ENCODE measurements at regions not wholly inside any gene's neighbourhood (a gene's known extent, or its start where the extent isn't known, plus 50 kb on each side); places are given as distances from the start of the nearest gene placed in this dataset.
"Not testable (repeated sequence)": the region's sequence is repeated elsewhere in the genome, so short reads cannot be mapped to it uniquely, and the experiment has no call there.

DNA sequence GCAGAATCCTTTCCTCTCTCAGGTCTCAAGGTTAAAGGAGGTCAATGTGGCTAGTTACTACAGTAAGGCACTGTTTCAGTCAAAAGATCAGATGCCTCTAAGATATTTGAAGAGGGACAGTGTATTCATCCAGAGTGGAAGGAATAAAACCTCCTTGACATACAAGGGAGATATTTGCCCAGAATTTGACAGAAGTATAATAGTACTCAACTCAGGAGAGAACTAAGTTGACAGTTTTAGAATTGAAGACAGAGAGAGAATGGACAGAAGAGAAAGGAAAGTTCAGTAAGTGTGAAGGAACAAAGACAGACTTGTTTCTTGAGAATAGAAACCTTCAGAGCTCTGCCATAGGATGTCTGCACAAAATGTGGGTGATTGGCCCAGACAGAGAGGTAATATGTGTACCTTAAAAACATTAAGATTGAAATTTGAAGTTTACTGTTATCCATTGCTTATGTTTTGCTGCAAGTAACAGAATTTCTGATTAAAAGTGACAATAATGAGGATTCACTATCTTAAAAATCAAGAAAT is 507.1 kb downstream of the IGSF11 start:
- Histone ChIP-seq H3K4me1 (ENCODE audit: control insufficient read depth in 5 of 5, insufficient read depth in 5 of 5, low read length in 5 of 5) (no peaks in the 10 kb centered on the region), H3K9ac (ENCODE audit: low read length in 5 of 5) (no peak overlapping the region), H3K27ac (ENCODE audit: low read depth, low read length) (no peak overlapping the region), H3K9me3 (ENCODE audit: control insufficient read depth in 5 of 5, low read length in 5 of 5) (peaks cover 0 to 3% (median 0%) of the 10 kb centered on the region in 5 donors), H3K27me3 (ENCODE audit: control insufficient read depth in 5 of 5, insufficient read depth in 4 of 5, low read length in 5 of 5) (no peaks in the 10 kb centered on the region), H3K36me3 (ENCODE audit: control insufficient read depth in 5 of 5, insufficient read depth in 5 of 5, low read length in 5 of 5) (no peaks in the 10 kb centered on the region), H3K4me3 (ENCODE audit: low read depth in 1 of 5, low read length in 5 of 5) (no peak overlapping the region)

DNA sequence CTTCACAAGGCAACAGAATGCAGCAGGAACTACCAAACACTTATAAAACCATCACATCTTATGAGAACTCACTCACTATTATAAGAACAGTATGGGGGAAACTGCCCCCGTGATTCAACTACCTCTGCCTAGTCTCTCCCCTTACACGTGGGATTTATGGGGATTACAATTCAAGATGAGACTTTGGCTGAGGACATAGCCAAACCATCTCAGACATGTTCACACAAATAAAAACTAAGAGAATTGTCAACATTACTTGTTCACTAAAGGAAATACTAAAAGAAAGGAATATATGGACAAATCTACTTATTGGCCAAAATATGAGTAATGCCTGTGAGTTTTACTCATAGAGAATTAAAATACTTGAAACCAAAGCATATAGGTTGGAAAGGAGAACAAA is 505.1 kb downstream of the IGSF11 start:
- no peak overlapping the region for H3K9ac ChIP-seq (ENCODE audit: low read length in 5 of 5)
- H3K36me3 ChIP-seq (ENCODE audit: control insufficient read depth in 5 of 5, insufficient read depth in 5 of 5, low read length in 5 of 5), result no peaks in the 10 kb centered on the region
- no peaks in the 10 kb centered on the region for H3K27me3 ChIP-seq (ENCODE audit: control insufficient read depth in 5 of 5, insufficient read depth in 4 of 5, low read length in 5 of 5)
- H3K27ac ChIP-seq (ENCODE audit: low read depth, low read length), result no peak overlapping the region
- H3K9me3 ChIP-seq (ENCODE audit: control insufficient read depth in 5 of 5, low read length in 5 of 5), result peaks cover 0 to 3% (median 0%) of the 10 kb centered on the region in 5 donors
- H3K4me3 ChIP-seq (ENCODE audit: low read depth in 1 of 5, low read length in 5 of 5), result no peak overlapping the region
- H3K4me1 ChIP-seq (ENCODE audit: control insufficient read depth in 5 of 5, insufficient read depth in 5 of 5, low read length in 5 of 5), result no peaks in the 10 kb centered on the region

GRCh38 chr3:118530350-118530922 is 504.2 kb downstream of the IGSF11 start:
- Histone ChIP-seq H3K36me3 (ENCODE audit: control insufficient read depth in 5 of 5, insufficient read depth in 5 of 5, low read length in 5 of 5) (no peaks in the 10 kb centered on the region), H3K27me3 (ENCODE audit: control insufficient read depth in 5 of 5, insufficient read depth in 4 of 5, low read length in 5 of 5) (no peaks in the 10 kb centered on the region), H3K9me3 (ENCODE audit: control insufficient read depth in 5 of 5, low read length in 5 of 5) (peaks cover 0 to 3% (median 0%) of the 10 kb centered on the region in 5 donors), H3K4me1 (ENCODE audit: control insufficient read depth in 5 of 5, insufficient read depth in 5 of 5, low read length in 5 of 5) (no peaks in the 10 kb centered on the region), H3K4me3 (ENCODE audit: low read depth in 1 of 5, low read length in 5 of 5) (no peak overlapping the region), H3K9ac (ENCODE audit: low read length in 5 of 5) (no peak overlapping the region), H3K27ac (ENCODE audit: low read depth, low read length) (no peak overlapping the region)

- not testable (repeated sequence) for H3K9me3 ChIP-seq (ENCODE audit: control insufficient read depth in 5 of 5, low read length in 5 of 5); H3K9ac ChIP-seq (ENCODE audit: low read length in 5 of 5); H3K27me3 ChIP-seq (ENCODE audit: control insufficient read depth in 5 of 5, insufficient read depth in 4 of 5, low read length in 5 of 5); H3K36me3 ChIP-seq (ENCODE audit: control insufficient read depth in 5 of 5, insufficient read depth in 5 of 5, low read length in 5 of 5); H3K27ac ChIP-seq (ENCODE audit: low read depth, low read length); H3K4me3 ChIP-seq (ENCODE audit: low read depth in 1 of 5, low read length in 5 of 5); H3K4me1 ChIP-seq (ENCODE audit: control insufficient read depth in 5 of 5, insufficient read depth in 5 of 5, low read length in 5 of 5)
These were observed 503.7 kb downstream of the IGSF11 start for GRCh38 chr3:118530927-118531356.

- Histone ChIP-seq H3K9ac (ENCODE audit: low read length in 5 of 5) (no peak overlapping the region), H3K4me1 (ENCODE audit: control insufficient read depth in 5 of 5, insufficient read depth in 5 of 5, low read length in 5 of 5) (no peaks in the 10 kb centered on the region), H3K36me3 (ENCODE audit: control insufficient read depth in 5 of 5, insufficient read depth in 5 of 5, low read length in 5 of 5) (no peaks in the 10 kb centered on the region)
These were observed 502.8 kb downstream of the IGSF11 start for GRCh38 chr3:118531816-118532215.

GRCh38 chr3:118533676-118534075 is 501.0 kb downstream of the IGSF11 start:
- no peaks in the 10 kb centered on the region for H3K27me3 ChIP-seq (ENCODE audit: control insufficient read depth in 5 of 5, insufficient read depth in 4 of 5, low read length in 5 of 5)
- H3K36me3 ChIP-seq (ENCODE audit: control insufficient read depth in 5 of 5, insufficient read depth in 5 of 5, low read length in 5 of 5), result no peaks in the 10 kb centered on the region
- peaks cover 0 to under 1% (median 0%) of the 10 kb centered on the region in 5 donors for H3K9me3 ChIP-seq (ENCODE audit: control insufficient read depth in 5 of 5, low read length in 5 of 5)
- H3K4me3 ChIP-seq (ENCODE audit: low read depth in 1 of 5, low read length in 5 of 5), result no peak overlapping the region
- H3K4me1 ChIP-seq (ENCODE audit: control insufficient read depth in 5 of 5, insufficient read depth in 5 of 5, low read length in 5 of 5), result no peaks in the 10 kb centered on the region
- H3K27ac ChIP-seq (ENCODE audit: low read depth, low read length), result no peak overlapping the region
- no peak overlapping the region for H3K9ac ChIP-seq (ENCODE audit: low read length in 5 of 5)

More at GRCh38 chr3:118531816-118532215, 502.8 kb downstream of the IGSF11 start:
- Histone ChIP-seq H3K4me3 (ENCODE audit: low read depth in 1 of 5, low read length in 5 of 5) (no peak overlapping the region), H3K27ac (ENCODE audit: low read depth, low read length) (no peak overlapping the region), H3K27me3 (ENCODE audit: control insufficient read depth in 5 of 5, insufficient read depth in 4 of 5, low read length in 5 of 5) (no peaks in the 10 kb centered on the region), H3K9me3 (ENCODE audit: control insufficient read depth in 5 of 5, low read length in 5 of 5) (no peaks in the 10 kb centered on the region)

- Histone ChIP-seq H3K4me3 (ENCODE audit: low read depth in 1 of 5, low read length in 5 of 5) (no peak overlapping the region), H3K9me3 (ENCODE audit: control insufficient read depth in 5 of 5, low read length in 5 of 5) (peaks cover 0 to 2% (median 0%) of the 10 kb centered on the region in 5 donors), H3K27me3 (ENCODE audit: control insufficient read depth in 5 of 5, insufficient read depth in 4 of 5, low read length in 5 of 5) (no peaks in the 10 kb centered on the region), H3K36me3 (ENCODE audit: control insufficient read depth in 5 of 5, insufficient read depth in 5 of 5, low read length in 5 of 5) (no peaks in the 10 kb centered on the region), H3K9ac (ENCODE audit: low read length in 5 of 5) (no peak overlapping the region), H3K4me1 (ENCODE audit: control insufficient read depth in 5 of 5, insufficient read depth in 5 of 5, low read length in 5 of 5) (no peaks in the 10 kb centered on the region), H3K27ac (ENCODE audit: low read depth, low read length) (no peak overlapping the region)
These were observed 500.1 kb downstream of the IGSF11 start for GRCh38 chr3:118534519-118534918.

GRCh38 chr3:118536764-118537163 is 497.9 kb downstream of the IGSF11 start:
- Histone ChIP-seq H3K27me3 (ENCODE audit: control insufficient read depth in 5 of 5, insufficient read depth in 4 of 5, low read length in 5 of 5) (no peaks in the 10 kb centered on the region), H3K4me3 (ENCODE audit: low read depth in 1 of 5, low read length in 5 of 5) (no peak overlapping the region), H3K9me3 (ENCODE audit: control insufficient read depth in 5 of 5, low read length in 5 of 5) (peaks cover 0 to 2% (median 0%) of the 10 kb centered on the region in 5 donors), H3K9ac (ENCODE audit: low read length in 5 of 5) (no peak overlapping the region), H3K36me3 (ENCODE audit: control insufficient read depth in 5 of 5, insufficient read depth in 5 of 5, low read length in 5 of 5) (no peaks in the 10 kb centered on the region), H3K4me1 (ENCODE audit: control insufficient read depth in 5 of 5, insufficient read depth in 5 of 5, low read length in 5 of 5) (no peaks in the 10 kb centered on the region), H3K27ac (ENCODE audit: low read depth, low read length) (no peak overlapping the region)

GRCh38 chr3:118537454-118537853 is 497.2 kb downstream of the IGSF11 start:
- Histone ChIP-seq H3K27ac (ENCODE audit: low read depth, low read length) (no peak overlapping the region), H3K9ac (ENCODE audit: low read length in 5 of 5) (no peak overlapping the region), H3K36me3 (ENCODE audit: control insufficient read depth in 5 of 5, insufficient read depth in 5 of 5, low read length in 5 of 5) (no peaks in the 10 kb centered on the region), H3K4me3 (ENCODE audit: low read depth in 1 of 5, low read length in 5 of 5) (no peak overlapping the region), H3K4me1 (ENCODE audit: control insufficient read depth in 5 of 5, insufficient read depth in 5 of 5, low read length in 5 of 5) (no peaks in the 10 kb centered on the region), H3K27me3 (ENCODE audit: control insufficient read depth in 5 of 5, insufficient read depth in 4 of 5, low read length in 5 of 5) (no peaks in the 10 kb centered on the region), H3K9me3 (ENCODE audit: control insufficient read depth in 5 of 5, low read length in 5 of 5) (peaks cover 0 to 2% (median 0%) of the 10 kb centered on the region in 5 donors)

DNA sequence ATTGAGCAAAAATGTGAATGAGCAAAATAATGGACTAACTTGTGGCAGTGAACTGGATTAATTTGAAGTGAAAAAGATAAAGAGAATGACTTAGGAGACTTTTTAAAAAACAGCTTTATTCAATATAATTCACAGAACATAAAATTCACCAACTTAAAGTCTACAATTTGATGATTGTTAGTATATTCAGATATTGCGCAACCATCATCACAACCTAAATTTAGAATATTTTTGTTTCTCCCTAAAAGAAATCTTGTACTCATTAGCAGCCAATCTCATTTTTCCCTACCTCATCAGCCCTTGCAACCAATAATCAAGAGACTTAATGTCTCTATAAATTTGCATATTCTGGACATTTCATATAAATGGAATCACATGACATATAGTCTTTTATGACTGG is 496.5 kb downstream of the IGSF11 start:
- Histone ChIP-seq H3K4me1 (ENCODE audit: control insufficient read depth in 5 of 5, insufficient read depth in 5 of 5, low read length in 5 of 5) (no peaks in the 10 kb centered on the region), H3K27ac (ENCODE audit: low read depth, low read length) (no peak overlapping the region), H3K4me3 (ENCODE audit: low read depth in 1 of 5, low read length in 5 of 5) (no peak overlapping the region), H3K27me3 (ENCODE audit: control insufficient read depth in 5 of 5, insufficient read depth in 4 of 5, low read length in 5 of 5) (no peaks in the 10 kb centered on the region), H3K36me3 (ENCODE audit: control insufficient read depth in 5 of 5, insufficient read depth in 5 of 5, low read length in 5 of 5) (no peaks in the 10 kb centered on the region), H3K9ac (ENCODE audit: low read length in 5 of 5) (no peak overlapping the region), H3K9me3 (ENCODE audit: control insufficient read depth in 5 of 5, low read length in 5 of 5) (peaks cover 0 to 2% (median 0%) of the 10 kb centered on the region in 5 donors)

Measured in subcutaneous abdominal adipose tissue (tissue), 5 donors.